ENCODE measurements at regions not wholly inside any gene's neighbourhood (a gene's known extent, or its start where the extent isn't known, plus 50 kb on each side); places are given as distances from the start of the nearest gene placed in this dataset.

- H3K36me3 Mint-ChIP-seq (ENCODE audit: low read depth) = no peaks in the 10 kb centered on the region
- H3K27me3 Mint-ChIP-seq (ENCODE audit: low read depth, poor library complexity) = peaks cover 7% of the 10 kb centered on the region
- no peak for TF ChIP-seq CTCF (IDR thresholded peaks at IDR 0.05)
- no peaks in the 10 kb centered on the region for H3K4me1 Mint-ChIP-seq
- no peak overlapping the region for H3K4me3 Mint-ChIP-seq
- H3K9me3 Mint-ChIP-seq = no peaks in the 10 kb centered on the region
- DNase-seq = no peak
- no peak overlapping the region for H3K27ac Mint-ChIP-seq
Measured at GRCh38 chr9:107699231-107699630, 209.7 kb upstream of the KLF4 start.

- Mint-ChIP-seq H3K9me3 (no peaks in the 10 kb centered on the region), H3K4me3 (no peak overlapping the region), H3K27me3 (ENCODE audit: low read depth, poor library complexity) (peaks cover 7% of the 10 kb centered on the region), H3K27ac (no peak overlapping the region), H3K36me3 (ENCODE audit: low read depth) (no peaks in the 10 kb centered on the region), H3K4me1 (no peaks in the 10 kb centered on the region)
- TF ChIP-seq CTCF (IDR thresholded peaks at IDR 0.05) = no peak
- DNase-seq = no peak
Measured at GRCh38 chr9:107698779-107699178, 209.2 kb upstream of the KLF4 start.

GRCh38 chr9:107696302-107696701 lies 206.7 kb upstream of the KLF4 start:
- TF ChIP-seq CTCF (IDR thresholded peaks at IDR 0.05) = no peak
- no peaks in the 10 kb centered on the region for H3K9me3 Mint-ChIP-seq
- no peak overlapping the region for H3K4me3 Mint-ChIP-seq
- no peak overlapping the region for H3K27ac Mint-ChIP-seq
- no peak for DNase-seq
- no peaks in the 10 kb centered on the region for H3K4me1 Mint-ChIP-seq
- no peaks in the 10 kb centered on the region for H3K36me3 Mint-ChIP-seq (ENCODE audit: low read depth)
- H3K27me3 Mint-ChIP-seq (ENCODE audit: low read depth, poor library complexity) = peaks cover 7% of the 10 kb centered on the region

- TF ChIP-seq CTCF (IDR thresholded peaks at IDR 0.05) = no peak
- Mint-ChIP-seq H3K27ac (no peak overlapping the region), H3K27me3 (ENCODE audit: low read depth, poor library complexity) (peaks cover 8% of the 10 kb centered on the region), H3K4me3 (no peak overlapping the region), H3K4me1 (no peaks in the 10 kb centered on the region), H3K36me3 (ENCODE audit: low read depth) (no peaks in the 10 kb centered on the region), H3K9me3 (peaks cover 3% of the 10 kb centered on the region)
- DNase-seq = no peak
Measured at GRCh38 chr9:107694390-107694789, 204.8 kb upstream of the KLF4 start.

- H3K9me3 Mint-ChIP-seq = peaks cover 9% of the 10 kb centered on the region
- peaks cover 8% of the 10 kb centered on the region for H3K27me3 Mint-ChIP-seq (ENCODE audit: low read depth, poor library complexity)
- H3K36me3 Mint-ChIP-seq (ENCODE audit: low read depth) = peaks cover 3% of the 10 kb centered on the region
- DNase-seq = no peak
- TF ChIP-seq CTCF (IDR thresholded peaks at IDR 0.05) = no peak
- H3K4me1 Mint-ChIP-seq = no peaks in the 10 kb centered on the region
- no peak overlapping the region for H3K27ac Mint-ChIP-seq
- H3K4me3 Mint-ChIP-seq = no peak overlapping the region
Measured at GRCh38 chr9:107693625-107694326, 204.2 kb upstream of the KLF4 start.

GRCh38 chr9:107691664-107692063 lies 202.1 kb upstream of the KLF4 start:
- Mint-ChIP-seq H3K27ac (no peak overlapping the region), H3K4me1 (no peaks in the 10 kb centered on the region), H3K4me3 (no peak overlapping the region), H3K9me3 (peaks cover 14% of the 10 kb centered on the region), H3K27me3 (ENCODE audit: low read depth, poor library complexity) (peaks cover 12% of the 10 kb centered on the region), H3K36me3 (ENCODE audit: low read depth) (peaks cover 3% of the 10 kb centered on the region)
- TF ChIP-seq CTCF (IDR thresholded peaks at IDR 0.05) = no peak
- no peak for DNase-seq

Measured in nephron progenitor cell (in vitro differentiated cells).